Neural cell (in vitro differentiated cells): ENCODE measurements at regions not wholly inside any gene's neighbourhood (a gene's known extent, or its start where the extent isn't known, plus 50 kb on each side); places are given as distances from the start of the nearest gene placed in this dataset.

ENCODE experiments used
- H2AFZ ChIP-seq: fragments of 200-600, 300-800 bp; sonication (generic), shearing (Covaris generic); 2 replicates; pipeline ENCODE4 v1.6.0; 2014; ENCODE audit warnings: low read depth, mild to moderate bottlenecking, antibody characterized with exemption, low read length, moderate library complexity
- H3F3A ChIP-seq: fragments of 200-600 bp; shearing (Covaris generic); 2 replicates; pipeline ENCODE4 v1.6.1; 2016; ENCODE audit warnings: mild to moderate bottlenecking, moderate library complexity, mixed read lengths, antibody characterized with exemption, low read length; ENCODE audit not compliant: insufficient read depth, poor library complexity, severe bottlenecking
- H3K27ac ChIP-seq: fragments of 200-600, 300-800 bp; sonication (generic), shearing (Covaris generic); 2 replicates; pipeline ENCODE4 v1.5.1; 2014; ENCODE audit warnings: mild to moderate bottlenecking, low read length, moderate library complexity
- H3K27me3 ChIP-seq: fragments of 300-800, 200-600 bp; sonication (generic), shearing (Covaris generic); 2 replicates; pipeline ENCODE4 v1.6.0; 2014; ENCODE audit warnings: mild to moderate bottlenecking, low read depth, low read length, moderate library complexity; ENCODE audit not compliant: insufficient read depth
- H3K36me3 ChIP-seq: fragments of 300-800, 200-600 bp; sonication (generic), shearing (Covaris generic); 2 replicates; pipeline ENCODE4 v1.5.1; 2014; ENCODE audit warnings: mild to moderate bottlenecking, antibody characterized with exemption, low read length, moderate library complexity; ENCODE audit not compliant: insufficient read depth
- H3K4me2 ChIP-seq: fragments of 300-800, 200-600 bp; sonication (generic), shearing (Covaris generic); 2 replicates; pipeline ENCODE4 v1.6.0; 2014; ENCODE audit warnings: mild to moderate bottlenecking, low read length
- H3K4me3 ChIP-seq: fragments of 300-800, 200-600 bp; sonication (generic), shearing (Covaris generic); 2 replicates; pipeline ENCODE4 v1.5.1; 2014; ENCODE audit warnings: mild to moderate bottlenecking, low read length, moderate library complexity
- H3K79me2 ChIP-seq: fragments of 200-600 bp; shearing (Covaris generic); replicated peaks from 2 replicates; pipeline ENCODE4 v1.6.0; 2014; ENCODE audit warnings: mild to moderate bottlenecking, low read length, moderate library complexity; ENCODE audit not compliant: insufficient read depth
- H3K9ac ChIP-seq: fragments of 300-800, 200-600 bp; sonication (generic), shearing (Covaris generic); 2 replicates; pipeline ENCODE4 v1.6.1; 2016; ENCODE audit warnings: mild to moderate bottlenecking, low read length, mixed read lengths
- H3K9me2 ChIP-seq: fragments of 200-600 bp; shearing (Covaris generic); 2 replicates; pipeline ENCODE4 v1.6.1; 2016; ENCODE audit warnings: mild to moderate bottlenecking, low read length, mixed read lengths; ENCODE audit not compliant: insufficient read depth
- H3K9me3 ChIP-seq: fragments of 200-600, 300-800 bp; sonication (generic), shearing (Covaris generic); 2 replicates; pipeline ENCODE4 v1.6.1; 2016; ENCODE audit warnings: mild to moderate bottlenecking, mixed run types, low read length, moderate library complexity, mixed read lengths
- H4K20me1 ChIP-seq: fragments of 200-600 bp; shearing (Covaris generic); 2 replicates; pipeline ENCODE4 v1.6.1; 2016; ENCODE audit warnings: mild to moderate bottlenecking, mixed run types; ENCODE audit not compliant: insufficient read depth
- EP300 ChIP-seq: fragments of 450-650 bp; conservative IDR thresholded peaks from 2 replicates; pipeline ENCODE4 v1.6.1; 2014; ENCODE audit warnings: antibody characterized with exemption, mild to moderate bottlenecking, moderate library complexity; ENCODE audit not compliant: poor library complexity, severe bottlenecking
- EZH2 ChIP-seq: fragments of 200-600, 300-800 bp; shearing (Covaris generic), sonication (generic); IDR thresholded peaks from 2 replicates; pipeline ENCODE4 v1.6.1; 2014; ENCODE audit warnings: antibody characterized with exemption, low read length, borderline replicate concordance, mild to moderate bottlenecking; ENCODE audit not compliant: insufficient read depth, poor library complexity, severe bottlenecking
- MXI1 ChIP-seq: fragments of 450-650 bp; conservative IDR thresholded peaks from 2 replicates; pipeline ENCODE4 v1.6.1; 2014; ENCODE audit warnings: antibody characterized with exemption, mild to moderate bottlenecking; ENCODE audit not compliant: poor library complexity, severe bottlenecking
- POLR2AphosphoS5 ChIP-seq: IDR thresholded peaks from 2 replicates; pipeline ENCODE4 v1.6.1; 2012
- RAD21 ChIP-seq: fragments of 450-650 bp; conservative IDR thresholded peaks from 2 replicates; pipeline ENCODE4 v1.6.1; 2014; ENCODE audit warnings: antibody characterized with exemption, mild to moderate bottlenecking, moderate library complexity
- SMC3 ChIP-seq: fragments of 450-650 bp; conservative IDR thresholded peaks from 2 replicates; pipeline ENCODE4 v1.6.1; 2014; ENCODE audit warnings: antibody characterized with exemption, mild to moderate bottlenecking, moderate library complexity; ENCODE audit not compliant: poor library complexity
- TAF1 ChIP-seq: IDR thresholded peaks from 2 replicates; pipeline ENCODE4 v1.6.1; 2012; ENCODE audit warnings: low read depth
- TF ChIP-seq, protein P1 (sequence below): fragments of 450-650 bp; IDR thresholded peaks from 2 replicates; pipeline ENCODE4 v1.5.1; 2014; ENCODE audit warnings: antibody characterized with exemption, mild to moderate bottlenecking, moderate library complexity; ENCODE audit not compliant: poor library complexity, severe bottlenecking
- TF ChIP-seq, protein P2 (sequence below): IDR thresholded peaks from 2 replicates; pipeline ENCODE4 v1.6.1; 2012; ENCODE audit warnings: borderline replicate concordance

DNA sequence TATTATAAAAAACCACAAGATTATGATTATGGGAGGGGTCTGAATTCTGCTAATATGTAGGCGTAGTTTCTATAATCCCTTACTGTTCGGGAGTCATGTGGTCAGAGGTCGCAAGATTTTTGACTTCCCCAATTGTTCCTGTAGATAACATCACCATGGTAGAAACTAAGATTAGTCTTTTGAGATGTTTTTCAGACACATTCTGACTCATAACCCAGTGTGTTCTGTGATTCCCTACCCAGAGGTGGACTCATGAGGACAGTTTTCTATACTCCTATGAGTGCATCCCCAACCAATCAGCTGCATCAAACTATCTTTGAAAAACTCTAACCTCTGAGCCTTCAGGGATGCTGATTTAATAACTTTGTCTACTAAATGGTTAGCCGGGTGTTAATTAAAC is 175.5 kb downstream of the RFPL4B start:
- no peak overlapping the region for H2AFZ ChIP-seq
- H3K79me2 ChIP-seq: no peaks in the 10 kb centered on the region
- no peak overlapping the region for H3K4me2 ChIP-seq
- no peak overlapping the region for H3K27ac ChIP-seq
- no peaks in the 10 kb centered on the region for H3K9me2 ChIP-seq
- no peaks in the 10 kb centered on the region for H3K36me3 ChIP-seq
- no peak overlapping the region for H3K4me3 ChIP-seq
- H3K27me3 ChIP-seq: no peaks in the 10 kb centered on the region
- no peaks in the 10 kb centered on the region for H3F3A ChIP-seq
- no peaks in the 10 kb centered on the region for H4K20me1 ChIP-seq
- H3K9me3 ChIP-seq: no peaks in the 10 kb centered on the region
- no peak overlapping the region for H3K9ac ChIP-seq
- TF ChIP-seq POLR2AphosphoS5 (no peak), SMC3 (no peak), RAD21 (no peak), EZH2 (no peak), MXI1 (no peak), TAF1 (no peak), EP300 (no peak)
- TF ChIP-seq, protein P1, sequence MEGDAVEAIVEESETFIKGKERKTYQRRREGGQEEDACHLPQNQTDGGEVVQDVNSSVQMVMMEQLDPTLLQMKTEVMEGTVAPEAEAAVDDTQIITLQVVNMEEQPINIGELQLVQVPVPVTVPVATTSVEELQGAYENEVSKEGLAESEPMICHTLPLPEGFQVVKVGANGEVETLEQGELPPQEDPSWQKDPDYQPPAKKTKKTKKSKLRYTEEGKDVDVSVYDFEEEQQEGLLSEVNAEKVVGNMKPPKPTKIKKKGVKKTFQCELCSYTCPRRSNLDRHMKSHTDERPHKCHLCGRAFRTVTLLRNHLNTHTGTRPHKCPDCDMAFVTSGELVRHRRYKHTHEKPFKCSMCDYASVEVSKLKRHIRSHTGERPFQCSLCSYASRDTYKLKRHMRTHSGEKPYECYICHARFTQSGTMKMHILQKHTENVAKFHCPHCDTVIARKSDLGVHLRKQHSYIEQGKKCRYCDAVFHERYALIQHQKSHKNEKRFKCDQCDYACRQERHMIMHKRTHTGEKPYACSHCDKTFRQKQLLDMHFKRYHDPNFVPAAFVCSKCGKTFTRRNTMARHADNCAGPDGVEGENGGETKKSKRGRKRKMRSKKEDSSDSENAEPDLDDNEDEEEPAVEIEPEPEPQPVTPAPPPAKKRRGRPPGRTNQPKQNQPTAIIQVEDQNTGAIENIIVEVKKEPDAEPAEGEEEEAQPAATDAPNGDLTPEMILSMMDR: no peak
- TF ChIP-seq, protein P2, sequence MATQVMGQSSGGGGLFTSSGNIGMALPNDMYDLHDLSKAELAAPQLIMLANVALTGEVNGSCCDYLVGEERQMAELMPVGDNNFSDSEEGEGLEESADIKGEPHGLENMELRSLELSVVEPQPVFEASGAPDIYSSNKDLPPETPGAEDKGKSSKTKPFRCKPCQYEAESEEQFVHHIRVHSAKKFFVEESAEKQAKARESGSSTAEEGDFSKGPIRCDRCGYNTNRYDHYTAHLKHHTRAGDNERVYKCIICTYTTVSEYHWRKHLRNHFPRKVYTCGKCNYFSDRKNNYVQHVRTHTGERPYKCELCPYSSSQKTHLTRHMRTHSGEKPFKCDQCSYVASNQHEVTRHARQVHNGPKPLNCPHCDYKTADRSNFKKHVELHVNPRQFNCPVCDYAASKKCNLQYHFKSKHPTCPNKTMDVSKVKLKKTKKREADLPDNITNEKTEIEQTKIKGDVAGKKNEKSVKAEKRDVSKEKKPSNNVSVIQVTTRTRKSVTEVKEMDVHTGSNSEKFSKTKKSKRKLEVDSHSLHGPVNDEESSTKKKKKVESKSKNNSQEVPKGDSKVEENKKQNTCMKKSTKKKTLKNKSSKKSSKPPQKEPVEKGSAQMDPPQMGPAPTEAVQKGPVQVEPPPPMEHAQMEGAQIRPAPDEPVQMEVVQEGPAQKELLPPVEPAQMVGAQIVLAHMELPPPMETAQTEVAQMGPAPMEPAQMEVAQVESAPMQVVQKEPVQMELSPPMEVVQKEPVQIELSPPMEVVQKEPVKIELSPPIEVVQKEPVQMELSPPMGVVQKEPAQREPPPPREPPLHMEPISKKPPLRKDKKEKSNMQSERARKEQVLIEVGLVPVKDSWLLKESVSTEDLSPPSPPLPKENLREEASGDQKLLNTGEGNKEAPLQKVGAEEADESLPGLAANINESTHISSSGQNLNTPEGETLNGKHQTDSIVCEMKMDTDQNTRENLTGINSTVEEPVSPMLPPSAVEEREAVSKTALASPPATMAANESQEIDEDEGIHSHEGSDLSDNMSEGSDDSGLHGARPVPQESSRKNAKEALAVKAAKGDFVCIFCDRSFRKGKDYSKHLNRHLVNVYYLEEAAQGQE: no peak

DNA sequence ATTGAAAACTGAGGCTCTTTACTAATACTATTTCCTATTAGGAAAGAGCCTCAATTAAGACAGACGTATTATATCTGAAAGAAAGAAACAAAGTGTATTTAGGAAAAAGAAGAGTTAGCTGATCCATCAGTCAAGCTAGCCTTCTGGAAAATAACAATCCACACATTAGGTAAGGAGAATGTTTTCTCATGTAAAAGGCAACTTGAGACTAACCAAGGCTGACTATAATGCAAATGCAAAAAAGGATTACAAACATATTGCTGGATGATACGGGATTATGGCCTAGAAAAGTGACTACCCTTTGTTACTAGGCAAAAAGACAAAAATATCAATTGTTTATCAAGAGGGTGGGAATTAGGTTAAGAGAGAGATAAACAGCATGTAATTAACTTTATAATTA is 176.9 kb downstream of the RFPL4B start:
- Histone ChIP-seq H3K9me3 (no peaks in the 10 kb centered on the region), H3F3A (no peaks in the 10 kb centered on the region), H3K9me2 (no peaks in the 10 kb centered on the region), H3K9ac (no peak overlapping the region), H3K4me3 (no peak overlapping the region), H3K27ac (no peak overlapping the region), H3K4me2 (no peak overlapping the region), H3K79me2 (no peaks in the 10 kb centered on the region), H3K36me3 (no peaks in the 10 kb centered on the region), H4K20me1 (no peaks in the 10 kb centered on the region), H2AFZ (no peak overlapping the region), H3K27me3 (no peaks in the 10 kb centered on the region)
- TF ChIP-seq, protein P1: no peak
- no peak for TF ChIP-seq POLR2AphosphoS5
- no peak for TF ChIP-seq RAD21
- TF ChIP-seq MXI1: no peak
- no peak for TF ChIP-seq EP300
- TF ChIP-seq EZH2: no peak
- TF ChIP-seq TAF1: no peak
